Lower leg skin (tissue), 3 donors: ENCODE measurements at regions not wholly inside any gene's neighbourhood (a gene's known extent, or its start where the extent isn't known, plus 50 kb on each side); places are given as distances from the start of the nearest gene placed in this dataset.

ENCODE experiments used
- CTCF ChIP-seq, 3 donors: fragments of 450-650 bp; IDR thresholded peaks; one replicate each; pipeline ENCODE4 v1.5.1; 2016; ENCODE audit warnings: antibody characterized with exemption in 3 of 3, mild to moderate bottlenecking in 3 of 3, moderate library complexity in 2 of 3
- POLR2A ChIP-seq, 2 donors: fragments of 450-650 bp; IDR thresholded peaks; one replicate each; pipeline ENCODE4 v1.6.1; 2016 to 2017; ENCODE audit warnings: antibody characterized with exemption in 2 of 2, mild to moderate bottlenecking in 1 of 2, moderate library complexity in 1 of 2

- TF ChIP-seq CTCF (IDR thresholded peaks at IDR 0.05) (no peak), POLR2A (IDR thresholded peaks at IDR 0.05) (no peak)
These were observed 369.3 kb upstream of the LINC00305 start for GRCh38 chr18:64518191-64518590.
